Gastroesophageal sphincter (tissue), 4 donors: ENCODE measurements at regions not wholly inside any gene's neighbourhood (a gene's known extent, or its start where the extent isn't known, plus 50 kb on each side); places are given as distances from the start of the nearest gene placed in this dataset.

Experiments
- ATAC-seq: fragments of 150-250 bp; one replicate; pipeline ENCODE4 v1.9.1; 2016; ENCODE audit warnings: mild to moderate bottlenecking, moderate library complexity
- H3K27ac ChIP-seq, 4 donors: fragments of 200-600 bp; sonication (generic) in 3 of 4; 1 replicate in 3 of 4; 2 replicates in 1 of 4; pipeline ENCODE4 v1.5.1; 2016 to 2019
- H3K27me3 ChIP-seq: fragments of 200-600 bp; sonication (generic); one replicate; pipeline ENCODE4 v1.5.1; 2019
- H3K36me3 ChIP-seq, 2 donors: fragments of 200-600 bp; sonication (generic); one replicate each; pipeline ENCODE4 v1.5.1; 2019; ENCODE audit warnings: control low read depth in 1 of 2
- H3K4me1 ChIP-seq, 3 donors: fragments of 200-600 bp; sonication (generic); 1 replicate in 2 of 3; 2 replicates in 1 of 3; pipeline ENCODE4 v1.5.1; 2016 to 2019; ENCODE audit warnings: control low read depth in 2 of 3
- H3K4me3 ChIP-seq, 2 donors: fragments of 200-600 bp; sonication (generic); one replicate each; pipeline ENCODE4 v1.5.1; 2019; ENCODE audit warnings: mild to moderate bottlenecking in 1 of 2, moderate library complexity in 1 of 2
- H3K9me3 ChIP-seq, 3 donors: fragments of 200-600 bp; sonication (generic); one replicate each; pipeline ENCODE4 v1.5.1; 2017 to 2019; ENCODE audit warnings: control low read depth in 2 of 3
- EP300 ChIP-seq: sonication (generic); formaldehyde crosslinking; IDR thresholded peaks from one replicate; pipeline ENCODE4 v1.6.1; 2017; ENCODE audit warnings: antibody characterized with exemption, mild to moderate bottlenecking
- POLR2A ChIP-seq, 2 donors: fragments of 450-650 bp; IDR thresholded peaks; one replicate each; pipeline ENCODE4 v1.6.1; 2017; ENCODE audit warnings: antibody characterized with exemption in 2 of 2, mild to moderate bottlenecking in 2 of 2, moderate library complexity in 1 of 2
- POLR2AphosphoS5 ChIP-seq: sonication (generic); formaldehyde crosslinking; IDR thresholded peaks from one replicate; pipeline ENCODE4 v1.6.1; 2017; ENCODE audit warnings: antibody characterized with exemption
- WGBS, 2 donors: methylation state at CpG; one replicate each; pipeline ENCODE4 v1.1.5; 2018; ENCODE audit warnings: low coverage in 1 of 2; 5-methylcytosine and 5-hydroxymethylcytosine counted together
- TF ChIP-seq, protein P1 (sequence below), 4 experiments: fragments of 200-600 bp in 2 of 4; fragments of 450-650 bp in 2 of 4; sonication (generic) in 1 of 4; IDR thresholded peaks; one replicate each; pipeline ENCODE4 v1.5.1; 2017 to 2019; ENCODE audit warnings: antibody characterized with exemption in 4 of 4, mild to moderate bottlenecking in 2 of 4, moderate library complexity in 2 of 4

- Histone ChIP-seq H3K4me3 (no peak overlapping the region), H3K27ac (no peak overlapping the region), H3K36me3 (no peaks in the 10 kb centered on the region), H3K9me3 (no peaks in the 10 kb centered on the region), H3K4me1 (no peaks in the 10 kb centered on the region), H3K27me3 (peaks cover 14% of the 10 kb centered on the region)
- ATAC-seq, result no peak
- no peak for TF ChIP-seq POLR2A (IDR thresholded peaks at IDR 0.05)
- 100% methylated on average over 1 of the region's 1 CpG; no CpG with 5 or more reads in 1 of the 2 donors for WGBS, 2 donors
Observed at GRCh38 chr12:127308148-127308547, 958.8 kb upstream of the TMEM132C start.

DNA sequence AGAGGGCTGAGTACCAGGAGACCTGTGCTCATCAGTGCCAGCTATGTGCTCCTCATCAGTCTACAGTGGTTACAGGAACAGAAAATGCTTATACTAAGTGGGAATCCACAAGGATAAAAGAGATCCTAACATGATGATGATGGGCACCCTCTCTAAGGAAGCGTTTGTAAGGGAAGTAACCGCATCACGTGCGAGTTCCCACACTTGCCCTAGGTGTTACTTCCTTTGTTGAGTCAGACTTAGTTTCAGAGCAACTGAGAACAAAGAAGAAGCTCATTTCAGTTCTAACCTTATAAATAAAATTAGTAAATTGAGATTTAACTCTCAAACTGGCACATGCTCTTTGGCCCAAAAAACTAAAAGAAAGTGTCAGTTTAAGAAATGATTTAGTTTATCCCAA is 956.4 kb upstream of the TMEM132C start:
- Histone ChIP-seq H3K4me3 (no peak overlapping the region), H3K4me1 (no peaks in the 10 kb centered on the region), H3K27me3 (peaks cover 9% of the 10 kb centered on the region), H3K36me3 (no peaks in the 10 kb centered on the region), H3K27ac (no peak overlapping the region), H3K9me3 (no peaks in the 10 kb centered on the region)
- no peak for ATAC-seq
- WGBS, 2 donors, result 78 to 79% methylated on average over 4 of the region's 4 CpGs
- TF ChIP-seq POLR2A (IDR thresholded peaks at IDR 0.05) (no peak), EP300 (no peak), POLR2AphosphoS5 (no peak)
- TF ChIP-seq, protein P1, sequence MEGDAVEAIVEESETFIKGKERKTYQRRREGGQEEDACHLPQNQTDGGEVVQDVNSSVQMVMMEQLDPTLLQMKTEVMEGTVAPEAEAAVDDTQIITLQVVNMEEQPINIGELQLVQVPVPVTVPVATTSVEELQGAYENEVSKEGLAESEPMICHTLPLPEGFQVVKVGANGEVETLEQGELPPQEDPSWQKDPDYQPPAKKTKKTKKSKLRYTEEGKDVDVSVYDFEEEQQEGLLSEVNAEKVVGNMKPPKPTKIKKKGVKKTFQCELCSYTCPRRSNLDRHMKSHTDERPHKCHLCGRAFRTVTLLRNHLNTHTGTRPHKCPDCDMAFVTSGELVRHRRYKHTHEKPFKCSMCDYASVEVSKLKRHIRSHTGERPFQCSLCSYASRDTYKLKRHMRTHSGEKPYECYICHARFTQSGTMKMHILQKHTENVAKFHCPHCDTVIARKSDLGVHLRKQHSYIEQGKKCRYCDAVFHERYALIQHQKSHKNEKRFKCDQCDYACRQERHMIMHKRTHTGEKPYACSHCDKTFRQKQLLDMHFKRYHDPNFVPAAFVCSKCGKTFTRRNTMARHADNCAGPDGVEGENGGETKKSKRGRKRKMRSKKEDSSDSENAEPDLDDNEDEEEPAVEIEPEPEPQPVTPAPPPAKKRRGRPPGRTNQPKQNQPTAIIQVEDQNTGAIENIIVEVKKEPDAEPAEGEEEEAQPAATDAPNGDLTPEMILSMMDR (IDR thresholded peaks at IDR 0.05), result no peak

GRCh38 chr12:127311720-127312364 is 955.1 kb upstream of the TMEM132C start:
- TF ChIP-seq POLR2A (IDR thresholded peaks at IDR 0.05) (no peak), POLR2AphosphoS5 (no peak), EP300 (no peak)
- TF ChIP-seq, protein P1 (IDR thresholded peaks at IDR 0.05), result no peak
- H3K4me1 ChIP-seq, result no peaks in the 10 kb centered on the region
- no peak overlapping the region for H3K4me3 ChIP-seq
- H3K27ac ChIP-seq, result no peak overlapping the region
- WGBS, 2 donors, result 42 to 60% methylated on average over 5 of the region's 6 CpGs
- no peaks in the 10 kb centered on the region for H3K9me3 ChIP-seq
- no peaks in the 10 kb centered on the region for H3K36me3 ChIP-seq
- no peaks in the 10 kb centered on the region for H3K27me3 ChIP-seq
- no peak for ATAC-seq

- no peaks in the 10 kb centered on the region for H3K4me1 ChIP-seq
- no peak for ATAC-seq
- H3K27me3 ChIP-seq, result no peaks in the 10 kb centered on the region
- WGBS, 2 donors, result 56 to 70% methylated on average over 4 of the region's 4 CpGs
- no peaks in the 10 kb centered on the region for H3K36me3 ChIP-seq
- H3K27ac ChIP-seq, result no peak overlapping the region
- TF ChIP-seq, protein P1 (IDR thresholded peaks at IDR 0.05), result no peak
- no peak overlapping the region for H3K4me3 ChIP-seq
- no peaks in the 10 kb centered on the region for H3K9me3 ChIP-seq
Observed at GRCh38 chr12:127324681-127325080, 942.3 kb upstream of the TMEM132C start.

GRCh38 chr12:127327986-127328385 is 939.0 kb upstream of the TMEM132C start:
- no peak overlapping the region for H3K4me3 ChIP-seq
- H3K27ac ChIP-seq, result no peak overlapping the region
- no peaks in the 10 kb centered on the region for H3K9me3 ChIP-seq
- TF ChIP-seq EP300, result no peak
- TF ChIP-seq POLR2AphosphoS5, result no peak
- TF ChIP-seq, protein P1 (IDR thresholded peaks at IDR 0.05), result no peak
- TF ChIP-seq POLR2A (IDR thresholded peaks at IDR 0.05), result no peak
- no peaks in the 10 kb centered on the region for H3K4me1 ChIP-seq
- no peaks in the 10 kb centered on the region for H3K27me3 ChIP-seq
- ATAC-seq, result no peak
- WGBS, 2 donors, result 57 to 83% methylated on average over 1 to 6 of the region's 6 CpGs
- no peaks in the 10 kb centered on the region for H3K36me3 ChIP-seq
